Lower lobe of right lung (tissue), 2 donors: ENCODE measurements at regions not wholly inside any gene's neighbourhood (a gene's known extent, or its start where the extent isn't known, plus 50 kb on each side); places are given as distances from the start of the nearest gene placed in this dataset.

ENCODE experiments used
- ATAC-seq, 2 donors: fragments of 200-7000 bp; cut with Tn5 transposase; one replicate each; pipeline ENCODE4 v1.9.1; 2020 to 2022; ENCODE audit warnings: mild to moderate bottlenecking in 2 of 2, moderate library complexity in 2 of 2
- DNase-seq: peaks from one replicate; pipeline ENCODE4 v3.0.0-alpha.2; 2020
- H3K27ac ChIP-seq: fragments of 200-600 bp; one replicate; pipeline ENCODE4 v1.8.0; 2022
- H3K27me3 ChIP-seq: fragments of 200-600 bp; one replicate; pipeline ENCODE4 v1.8.0; 2022; ENCODE audit warnings: low read depth
- H3K36me3 ChIP-seq: fragments of 200-600 bp; one replicate; pipeline ENCODE4 v1.8.0; 2022; ENCODE audit warnings: mild to moderate bottlenecking
- H3K4me1 ChIP-seq: fragments of 200-600 bp; one replicate; pipeline ENCODE4 v1.8.0; 2022
- H3K4me3 ChIP-seq: fragments of 200-600 bp; one replicate; pipeline ENCODE4 v1.8.0; 2022; ENCODE audit warnings: mild to moderate bottlenecking
- H3K9me3 ChIP-seq: fragments of 200-600 bp; one replicate; pipeline ENCODE4 v1.8.0; 2022
- intact Hi-C: fragments of 100-400 bp; cut with DNase I; formaldehyde crosslinking; loops from one replicate; pipeline ENCODE4 v1.11.0; 2022
- TF ChIP-seq, protein P1 (sequence below): fragments of 200-600 bp; IDR thresholded peaks from one replicate; pipeline ENCODE4 v1.8.0; 2022; ENCODE audit warnings: antibody characterized with exemption, mild to moderate bottlenecking
- donor health status: DM: no; HTN: yes; CAD: no; lungs with severe emphysema.

DNA sequence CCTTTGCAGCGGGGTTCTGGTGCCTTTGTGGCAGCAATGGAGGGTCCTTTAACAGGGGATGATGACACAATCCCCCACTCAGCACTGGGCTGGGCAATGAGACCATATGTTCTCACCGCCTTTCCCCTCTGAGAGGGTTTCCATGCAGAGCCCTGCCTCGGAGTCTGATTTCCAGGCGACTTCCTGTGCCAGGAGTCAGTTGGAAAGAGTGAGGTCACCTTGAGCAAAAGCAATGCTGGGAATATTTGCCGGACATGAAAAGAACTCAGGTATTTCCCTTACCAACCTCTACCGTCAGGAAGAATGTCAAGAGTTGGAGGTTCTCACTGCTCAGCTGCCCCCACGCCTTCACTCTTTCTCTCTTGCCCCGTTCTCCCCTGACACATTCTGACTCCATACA lies 284.2 kb upstream of the IRX1 start:
- intact Hi-C loops: no loop called here
- Histone ChIP-seq H3K9me3 (no peaks in the 10 kb centered on the region), H3K4me3 (no peak overlapping the region), H3K36me3 (no peaks in the 10 kb centered on the region), H3K27me3 (no peaks in the 10 kb centered on the region), H3K4me1 (no peaks in the 10 kb centered on the region), H3K27ac (no peak overlapping the region)
- ATAC-seq: no peak
- TF ChIP-seq, protein P1, sequence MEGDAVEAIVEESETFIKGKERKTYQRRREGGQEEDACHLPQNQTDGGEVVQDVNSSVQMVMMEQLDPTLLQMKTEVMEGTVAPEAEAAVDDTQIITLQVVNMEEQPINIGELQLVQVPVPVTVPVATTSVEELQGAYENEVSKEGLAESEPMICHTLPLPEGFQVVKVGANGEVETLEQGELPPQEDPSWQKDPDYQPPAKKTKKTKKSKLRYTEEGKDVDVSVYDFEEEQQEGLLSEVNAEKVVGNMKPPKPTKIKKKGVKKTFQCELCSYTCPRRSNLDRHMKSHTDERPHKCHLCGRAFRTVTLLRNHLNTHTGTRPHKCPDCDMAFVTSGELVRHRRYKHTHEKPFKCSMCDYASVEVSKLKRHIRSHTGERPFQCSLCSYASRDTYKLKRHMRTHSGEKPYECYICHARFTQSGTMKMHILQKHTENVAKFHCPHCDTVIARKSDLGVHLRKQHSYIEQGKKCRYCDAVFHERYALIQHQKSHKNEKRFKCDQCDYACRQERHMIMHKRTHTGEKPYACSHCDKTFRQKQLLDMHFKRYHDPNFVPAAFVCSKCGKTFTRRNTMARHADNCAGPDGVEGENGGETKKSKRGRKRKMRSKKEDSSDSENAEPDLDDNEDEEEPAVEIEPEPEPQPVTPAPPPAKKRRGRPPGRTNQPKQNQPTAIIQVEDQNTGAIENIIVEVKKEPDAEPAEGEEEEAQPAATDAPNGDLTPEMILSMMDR: no peak
- no peak for DNase-seq

DNA sequence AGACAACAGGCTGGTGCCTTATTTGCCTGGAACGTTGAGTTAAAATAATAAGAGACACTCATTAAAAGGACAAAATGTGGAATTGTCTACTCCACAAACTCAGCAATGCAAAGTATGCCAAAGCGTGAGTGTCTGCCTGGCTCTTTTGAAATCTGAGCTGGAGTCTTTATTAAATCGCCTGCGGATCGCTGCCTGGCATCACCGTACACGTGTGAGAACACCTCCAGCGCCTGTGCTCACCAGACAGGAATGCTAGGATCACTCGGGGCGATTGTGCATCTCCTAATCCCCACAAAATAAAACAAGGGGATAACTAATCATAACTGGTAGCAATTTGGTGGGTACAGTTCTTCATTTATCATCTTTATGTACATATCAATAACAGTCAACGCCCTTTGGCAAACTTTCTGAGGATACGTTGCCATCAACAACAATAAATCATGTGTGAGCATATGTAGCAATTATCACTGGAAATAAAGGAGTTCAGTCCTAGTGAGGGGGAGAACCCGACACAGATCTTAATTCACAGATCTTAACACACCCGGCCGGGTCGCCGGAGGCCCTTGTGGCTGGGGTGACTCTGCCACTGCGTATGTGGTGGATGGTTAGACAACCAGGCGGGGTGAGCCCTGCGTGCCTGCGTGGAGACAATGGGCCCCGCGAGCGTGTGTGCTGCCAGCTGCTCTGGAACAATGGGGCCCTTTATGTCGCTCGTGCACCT lies 284.9 kb upstream of the IRX1 start:
- no peaks in the 10 kb centered on the region for H3K27me3 ChIP-seq
- ATAC-seq: peak; percentile 50 to 59
- TF ChIP-seq, protein P1: no peak
- H3K4me3 ChIP-seq: no peak overlapping the region
- no peaks in the 10 kb centered on the region for H3K36me3 ChIP-seq
- no peaks in the 10 kb centered on the region for H3K4me1 ChIP-seq
- intact Hi-C loops: no loop called here
- H3K9me3 ChIP-seq: no peaks in the 10 kb centered on the region
- H3K27ac ChIP-seq: no peak overlapping the region
- DNase-seq: no peak

DNA sequence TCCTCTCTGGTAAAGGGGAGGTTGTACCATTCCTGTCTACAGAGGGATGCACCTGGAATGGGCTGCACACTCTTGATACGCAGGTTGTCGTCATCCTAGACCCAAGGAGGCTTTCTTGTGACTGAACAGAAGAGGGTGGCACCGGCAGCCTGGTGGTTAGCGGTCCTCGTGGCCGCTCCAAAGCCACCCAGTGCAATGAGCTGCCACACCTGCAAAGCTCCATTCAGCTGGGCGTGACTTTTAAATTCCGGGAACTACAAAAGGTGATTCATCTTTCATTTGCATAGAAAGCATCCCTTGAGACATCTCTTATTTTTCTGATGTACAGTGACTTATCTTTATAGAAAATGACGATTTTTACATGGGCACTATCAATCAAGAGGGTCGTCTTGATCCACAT lies 286.1 kb upstream of the IRX1 start:
- TF ChIP-seq, protein P1: no peak
- Histone ChIP-seq H3K4me1 (no peaks in the 10 kb centered on the region), H3K36me3 (no peaks in the 10 kb centered on the region), H3K27me3 (no peaks in the 10 kb centered on the region), H3K4me3 (no peak overlapping the region), H3K9me3 (no peaks in the 10 kb centered on the region), H3K27ac (no peak overlapping the region)
- no peak for DNase-seq
- intact Hi-C loops: no loop called here
- ATAC-seq: no peak

DNA sequence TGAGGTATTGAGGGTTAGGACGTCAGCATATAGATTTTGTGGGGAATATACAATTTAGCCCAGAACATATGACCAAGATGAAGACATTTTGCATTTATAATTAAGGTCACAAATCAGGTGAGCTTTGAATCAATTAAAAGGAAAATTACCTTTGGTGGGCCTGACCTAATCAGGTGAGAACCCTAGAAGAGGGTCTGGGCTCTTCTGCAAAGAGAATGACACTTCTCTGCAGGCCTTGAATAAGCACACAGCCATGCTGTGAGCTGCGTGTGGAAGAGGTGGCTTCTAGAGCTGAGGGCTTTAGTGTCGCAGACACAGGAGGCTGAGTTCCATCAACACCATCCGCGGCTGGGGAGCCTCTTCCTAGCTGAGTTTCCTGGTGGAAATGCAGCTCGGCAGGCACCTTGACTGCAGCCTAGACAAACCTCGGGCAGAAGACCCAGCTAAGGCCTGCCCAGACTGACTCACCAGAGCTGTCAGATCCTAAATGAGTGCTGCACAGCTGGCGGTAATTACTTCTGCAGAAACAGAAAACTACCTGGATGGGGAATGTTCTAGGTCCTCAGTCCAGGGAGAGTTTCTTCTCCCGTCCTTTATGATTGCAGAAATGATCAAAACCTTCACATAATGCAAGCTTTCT lies 287.5 kb upstream of the IRX1 start:
- no peaks in the 10 kb centered on the region for H3K36me3 ChIP-seq
- H3K27ac ChIP-seq: no peak overlapping the region
- DNase-seq (no peak), ATAC-seq (no peak)
- no peaks in the 10 kb centered on the region for H3K9me3 ChIP-seq
- no peak overlapping the region for H3K4me3 ChIP-seq
- H3K27me3 ChIP-seq: no peaks in the 10 kb centered on the region
- intact Hi-C loops: no loop called here
- TF ChIP-seq, protein P1: no peak
- H3K4me1 ChIP-seq: no peaks in the 10 kb centered on the region

DNA sequence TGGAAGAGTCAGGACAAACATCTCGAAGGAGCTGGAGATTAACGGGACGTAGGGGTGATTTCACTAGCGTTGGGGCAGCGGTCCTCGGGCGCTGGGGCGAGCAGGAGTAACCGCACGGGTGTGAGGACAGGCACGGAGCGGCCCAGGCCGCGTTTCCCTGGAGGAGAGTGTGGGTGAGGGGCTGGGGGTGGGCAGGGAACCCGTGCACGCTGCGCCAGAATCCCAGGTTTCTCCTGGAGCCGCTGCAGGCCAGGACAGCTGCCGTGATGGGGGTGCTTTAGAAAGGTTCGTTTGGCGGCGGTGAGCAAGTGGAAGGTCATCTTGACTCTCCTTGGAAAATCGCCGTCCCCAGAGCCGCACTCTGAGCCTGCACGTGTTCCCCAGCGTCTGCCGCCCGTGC lies 290.2 kb upstream of the IRX1 start:
- Histone ChIP-seq H3K4me1 (no peaks in the 10 kb centered on the region), H3K9me3 (no peaks in the 10 kb centered on the region), H3K36me3 (no peaks in the 10 kb centered on the region), H3K4me3 (no peak overlapping the region), H3K27me3 (no peaks in the 10 kb centered on the region), H3K27ac (no peak overlapping the region)
- TF ChIP-seq, protein P1: no peak
- no peak for DNase-seq
- intact Hi-C loops: no loop called here
- ATAC-seq: no peak
